ENCODE measurements at regions not wholly inside any gene's neighbourhood (a gene's known extent, or its start where the extent isn't known, plus 50 kb on each side); places are given as distances from the start of the nearest gene placed in this dataset.

GRCh38 chr2:81050580-81051095, 746.1 kb upstream of the LRRTM1 start:
- Histone ChIP-seq H3K4me1 (replicated peaks in 1 of 2; ENCODE audit: control insufficient read depth in 2 of 2, insufficient read depth in 2 of 2, low read length in 2 of 2) (no peaks in the 10 kb centered on the region), H3K27me3 (ENCODE audit: control insufficient read depth in 2 of 2, insufficient read depth in 2 of 2, low read length in 2 of 2) (no peaks in the 10 kb centered on the region), H3K9ac (ENCODE audit: insufficient read depth in 1 of 2, low read depth in 2 of 2, low read length in 2 of 2) (no peak overlapping the region), H3K9me3 (replicated peaks; ENCODE audit: control insufficient read depth, insufficient read depth, low read depth, low read length) (no peaks in the 10 kb centered on the region), H3K79me2 (ENCODE audit: control insufficient read depth, insufficient read depth, low read length) (no peaks in the 10 kb centered on the region), H3K9me1 (ENCODE audit: control insufficient read depth, insufficient read depth, low read length) (no peaks in the 10 kb centered on the region), H3K36me3 (ENCODE audit: control insufficient read depth, insufficient read depth, low read length) (no peaks in the 10 kb centered on the region), H3K27ac (ENCODE audit: extremely low read depth, low read depth, low read length) (no peak overlapping the region), H3K4me2 (ENCODE audit: insufficient read depth, low read length) (no peak overlapping the region), H2AFZ (ENCODE audit: low read depth, low read length) (no peak overlapping the region), H3K4me3 (no peak overlapping the region), H4K20me1 (replicated peaks; ENCODE audit: control insufficient read depth, insufficient read depth, low read length) (no peaks in the 10 kb centered on the region)
- intact Hi-C loops (cut with micrococcal nuclease) (loop anchor here (10.0 kb wide), 1 partner anchor 54 kb away; no protein-coding TSS in a partner anchor), in situ Hi-C loops (cut with MboI) (no loop called here)
- BruUV-seq (replicated peaks): no TSS peak
- ChIA-PET CTCF (ENCODE audit: low intra/inter-chr PET ratio) (no interaction called here), POLR2A (no interaction called here)
- ATAC-seq (no peak), DNase-seq (ENCODE audit: extremely low read depth in 1 of 4, low spot score in 3 of 4) (no peak), FAIRE-seq (no peak)
- 0% methylated on average over 4 of the region's 4 CpGs for WGBS (ENCODE audit: insufficient coverage, low coverage, missing lambda C conversion rate)
- TF ChIP-seq ZNF3 (CRISPR knock-in tag; IDR thresholded peaks at IDR 0.05) (no peak), RBM39 (optimal IDR thresholded peaks at IDR 0.05; ENCODE audit: low read depth, low read length) (no peak), MXI1 (IDR thresholded peaks at IDR 0.05; ENCODE audit: low read depth, low read length) (no peak), GMEB1 (CRISPR knock-in tag; IDR thresholded peaks at IDR 0.05) (no peak), SUPT5H (IDR thresholded peaks at IDR 0.05) (no peak), MED1 (CRISPR knock-in tag; IDR thresholded peaks at IDR 0.05; ENCODE audit: borderline replicate concordance) (no peak), EWSR1 (IDR thresholded peaks at IDR 0.05; ENCODE audit: borderline replicate concordance, low read depth, partially characterized antibody) (no peak), PKNOX1 (IDR thresholded peaks at IDR 0.05) (no peak), ZNF695 (CRISPR knock-in tag; IDR thresholded peaks at IDR 0.05) (no peak), MIER1 (IDR thresholded peaks at IDR 0.05; ENCODE audit: low read depth) (no peak)
